DOHH2 (cell line): ENCODE measurements at regions not wholly inside any gene's neighbourhood (a gene's known extent, or its start where the extent isn't known, plus 50 kb on each side); places are given as distances from the start of the nearest gene placed in this dataset.
"Not testable (repeated sequence)": the region's sequence is repeated elsewhere in the genome, so short reads cannot be mapped to it uniquely, and the experiment has no call there.

Experiments
- H3F3A ChIP-seq: fragments of 200-600 bp; sonication (generic), shearing (Covaris generic); 2 replicates; pipeline ENCODE4 v1.6.0; 2016; ENCODE audit warnings: antibody characterized with exemption, mild to moderate bottlenecking; ENCODE audit not compliant: control insufficient read depth, insufficient read depth
- H3K27ac ChIP-seq: fragments of 200-600 bp; sonication (generic); 2 replicates; pipeline ENCODE4 v1.5.1; 2014; ENCODE audit warnings: low read depth, mild to moderate bottlenecking, low read length, moderate library complexity
- H3K27me3 ChIP-seq: fragments of 200-600 bp; sonication (generic); 2 replicates; pipeline ENCODE4 v1.6.1; 2014; ENCODE audit warnings: mild to moderate bottlenecking, low read length, mixed read lengths; ENCODE audit not compliant: control insufficient read depth
- H3K36me3 ChIP-seq: fragments of 200-600 bp; sonication (generic); 2 replicates; pipeline ENCODE4 v1.6.1; 2014; ENCODE audit warnings: mild to moderate bottlenecking, low read length, moderate library complexity, mixed read lengths; ENCODE audit not compliant: control insufficient read depth
- H3K4me1 ChIP-seq: fragments of 200-600 bp; sonication (generic); 2 replicates; pipeline ENCODE4 v1.6.1; 2014; ENCODE audit warnings: mild to moderate bottlenecking, low read length, mixed read lengths; ENCODE audit not compliant: control insufficient read depth
- H3K4me2 ChIP-seq: fragments of 200-600 bp; sonication (generic); 2 replicates; pipeline ENCODE4 v1.6.0; 2014; ENCODE audit warnings: mild to moderate bottlenecking, low read length, moderate library complexity
- H3K4me3 ChIP-seq: fragments of 200-600 bp; sonication (generic); 2 replicates; pipeline ENCODE4 v1.5.1; 2014; ENCODE audit warnings: mild to moderate bottlenecking, low read length, mixed read lengths
- H3K79me2 ChIP-seq: fragments of 200-600 bp; sonication (generic); 2 replicates; pipeline ENCODE4 v1.6.1; 2014; ENCODE audit warnings: mild to moderate bottlenecking, low read length, mixed read lengths; ENCODE audit not compliant: control insufficient read depth
- H3K9me2 ChIP-seq: fragments of 200-600 bp; sonication (generic); replicated peaks from 2 replicates; pipeline ENCODE4 v1.6.1; 2014; ENCODE audit warnings: mild to moderate bottlenecking, low read length, mixed read lengths; ENCODE audit not compliant: control insufficient read depth
- H3K9me3 ChIP-seq: fragments of 200-600 bp; sonication (generic); 2 replicates; pipeline ENCODE4 v1.6.1; 2014; ENCODE audit warnings: antibody characterized with exemption, low read length, mixed read lengths; ENCODE audit not compliant: control insufficient read depth, insufficient read depth
- H4K20me1 ChIP-seq: fragments of 200-600 bp; sonication (generic); 2 replicates; pipeline ENCODE4 v1.6.0; 2014; ENCODE audit warnings: low read depth, mild to moderate bottlenecking, antibody characterized with exemption, low read length, moderate library complexity; ENCODE audit not compliant: control insufficient read depth, insufficient read depth
- CTCF ChIP-seq: fragments of 200-600 bp; sonication (generic); IDR thresholded peaks from one replicate; pipeline ENCODE4 v1.5.1; 2014; ENCODE audit warnings: antibody characterized with exemption, mild to moderate bottlenecking, low read depth, low read length; ENCODE audit not compliant: poor library complexity, severe bottlenecking
- EZH2phosphoT487 ChIP-seq: fragments of 200-600 bp; sonication (generic); IDR thresholded peaks from 2 replicates; pipeline ENCODE4 v1.6.1; 2017; ENCODE audit warnings: borderline replicate concordance, mild to moderate bottlenecking, antibody characterized with exemption, low read length, moderate library complexity, mixed read lengths

- no peaks in the 10 kb centered on the region for H4K20me1 ChIP-seq
- TF ChIP-seq CTCF (no peak), EZH2phosphoT487 (no peak)
- no peak overlapping the region for H3K4me2 ChIP-seq
- H3K9me3 ChIP-seq: no peaks in the 10 kb centered on the region
- H3K4me1 ChIP-seq: no peaks in the 10 kb centered on the region
- H3K9me2 ChIP-seq: no peaks in the 10 kb centered on the region
- no peak overlapping the region for H3K4me3 ChIP-seq
- H3K27me3 ChIP-seq: no peaks in the 10 kb centered on the region
- H3K27ac ChIP-seq: no peak overlapping the region
- no peaks in the 10 kb centered on the region for H3K79me2 ChIP-seq
- no peaks in the 10 kb centered on the region for H3F3A ChIP-seq
- H3K36me3 ChIP-seq: no peaks in the 10 kb centered on the region
These were observed 628.9 kb downstream of the HTR1B start for GRCh38 chr6:76834399-76834798.

GRCh38 chr6:76831299-76831698 is 632.0 kb downstream of the HTR1B start:
- no peaks in the 10 kb centered on the region for H3K9me2 ChIP-seq
- H3F3A ChIP-seq: no peaks in the 10 kb centered on the region
- no peaks in the 10 kb centered on the region for H3K36me3 ChIP-seq
- no peaks in the 10 kb centered on the region for H4K20me1 ChIP-seq
- no peak overlapping the region for H3K27ac ChIP-seq
- no peak for TF ChIP-seq CTCF
- no peak for TF ChIP-seq EZH2phosphoT487
- H3K79me2 ChIP-seq: no peaks in the 10 kb centered on the region
- H3K27me3 ChIP-seq: no peaks in the 10 kb centered on the region
- H3K9me3 ChIP-seq: no peaks in the 10 kb centered on the region
- no peak overlapping the region for H3K4me2 ChIP-seq
- no peaks in the 10 kb centered on the region for H3K4me1 ChIP-seq
- no peak overlapping the region for H3K4me3 ChIP-seq

GRCh38 chr6:76823578-76823977 is 639.7 kb downstream of the HTR1B start:
- not testable (repeated sequence) for H3K4me1 ChIP-seq, H3K36me3 ChIP-seq, H3K9me2 ChIP-seq, H3K4me2 ChIP-seq, H3F3A ChIP-seq, H3K79me2 ChIP-seq, H4K20me1 ChIP-seq, H3K27ac ChIP-seq, H3K27me3 ChIP-seq, H3K4me3 ChIP-seq, H3K9me3 ChIP-seq

GRCh38 chr6:76818451-76818850 is 644.8 kb downstream of the HTR1B start:
- no peaks in the 10 kb centered on the region for H3K36me3 ChIP-seq
- no peaks in the 10 kb centered on the region for H3K9me3 ChIP-seq
- H3K4me2 ChIP-seq: no peak overlapping the region
- no peak overlapping the region for H3K4me3 ChIP-seq
- no peak for TF ChIP-seq CTCF
- no peak for TF ChIP-seq EZH2phosphoT487
- no peak overlapping the region for H3K27ac ChIP-seq
- H3K4me1 ChIP-seq: no peaks in the 10 kb centered on the region
- no peaks in the 10 kb centered on the region for H3K9me2 ChIP-seq
- H3F3A ChIP-seq: no peaks in the 10 kb centered on the region
- H3K79me2 ChIP-seq: no peaks in the 10 kb centered on the region
- no peaks in the 10 kb centered on the region for H3K27me3 ChIP-seq
- no peaks in the 10 kb centered on the region for H4K20me1 ChIP-seq
